ENCODE measurements at regions not wholly inside any gene's neighbourhood (a gene's known extent, or its start where the extent isn't known, plus 50 kb on each side); places are given as distances from the start of the nearest gene placed in this dataset.

DNA sequence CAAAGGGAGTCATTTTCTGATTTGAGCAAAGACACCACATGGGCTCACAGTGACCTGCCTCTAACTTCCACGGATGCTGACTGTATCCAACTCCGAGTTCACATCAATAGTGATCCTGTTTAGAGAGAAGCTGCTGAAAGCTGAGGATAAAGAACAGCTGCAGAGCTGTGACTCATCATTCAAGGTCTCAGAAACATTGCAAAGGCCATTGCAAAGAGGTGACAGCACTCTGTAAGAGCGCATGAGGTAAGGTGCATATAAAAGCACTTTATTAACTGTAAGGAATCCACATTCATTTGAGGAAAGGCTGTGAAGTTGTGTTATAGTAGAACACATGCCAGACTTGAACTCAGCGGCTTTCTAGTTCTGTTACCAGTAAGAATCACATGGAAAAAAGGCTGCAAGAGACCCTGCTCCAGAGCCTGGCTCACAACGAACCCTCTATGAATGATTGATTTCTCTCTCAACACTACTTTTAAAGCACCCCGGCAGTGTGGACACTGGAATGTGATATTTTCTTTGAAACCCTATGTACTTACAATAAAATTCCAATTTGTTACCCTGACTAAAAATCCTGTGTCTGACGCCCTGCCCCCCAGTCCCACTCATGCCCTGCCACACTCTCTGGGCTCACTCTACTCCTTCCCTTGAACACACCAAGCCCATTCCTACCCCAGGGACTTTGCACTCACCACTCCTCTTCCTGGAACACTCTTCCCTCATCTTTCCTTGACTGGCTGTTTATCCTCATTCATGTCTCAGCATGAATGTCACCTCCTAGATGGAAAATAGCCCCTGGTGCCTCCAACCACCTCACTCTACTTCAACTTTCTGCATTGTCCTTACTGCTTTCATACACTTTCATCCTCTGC is 111.2 kb downstream of the LSM3 start:
- TF ChIP-seq ZNF274 (IDR thresholded peaks at IDR 0.05; ENCODE audit: low read depth, low read length) (no peak), SUZ12 (IDR thresholded peaks at IDR 0.05; ENCODE audit: extremely low read depth, insufficient read depth, insufficient read length) (no peak), YY1 (IDR thresholded peaks at IDR 0.05; ENCODE audit: insufficient read depth, insufficient read length) (no peak)
